NCI-H146 treated with DMSO at 0.1 percent for 48 hours (cell line): ENCODE measurements at regions not wholly inside any gene's neighbourhood (a gene's known extent, or its start where the extent isn't known, plus 50 kb on each side); places are given as distances from the start of the nearest gene placed in this dataset.

Source experiments
- DNase-seq: peaks from one replicate; lab custom pipeline; 2025; ENCODE audit not compliant: unreplicated experiment; lab: John Stamatoyannopoulos, UW

GRCh38 chr9:126123927-126124326 is 202.7 kb upstream of the MVB12B start:
- DNase-seq: no peak

DNA sequence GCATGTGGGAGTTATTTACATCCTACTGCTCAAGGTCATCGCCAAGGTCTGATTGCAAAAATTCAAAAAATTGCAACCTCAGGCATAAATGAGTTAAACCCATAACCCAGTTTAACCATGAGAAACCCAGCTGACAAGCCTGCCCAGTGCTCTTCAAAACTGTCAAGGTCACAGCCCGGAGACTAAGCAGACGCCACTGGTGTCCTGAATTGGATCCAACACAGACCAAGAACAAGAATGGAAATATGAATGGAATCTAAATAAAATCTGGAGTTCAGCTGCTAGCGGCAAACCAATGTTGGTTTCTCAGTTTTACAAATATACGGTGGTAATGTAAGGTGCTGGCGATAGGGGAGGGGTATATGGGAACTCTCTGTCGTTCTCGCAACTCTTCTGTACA is 201.5 kb upstream of the MVB12B start:
- DNase-seq: no peak

DNA sequence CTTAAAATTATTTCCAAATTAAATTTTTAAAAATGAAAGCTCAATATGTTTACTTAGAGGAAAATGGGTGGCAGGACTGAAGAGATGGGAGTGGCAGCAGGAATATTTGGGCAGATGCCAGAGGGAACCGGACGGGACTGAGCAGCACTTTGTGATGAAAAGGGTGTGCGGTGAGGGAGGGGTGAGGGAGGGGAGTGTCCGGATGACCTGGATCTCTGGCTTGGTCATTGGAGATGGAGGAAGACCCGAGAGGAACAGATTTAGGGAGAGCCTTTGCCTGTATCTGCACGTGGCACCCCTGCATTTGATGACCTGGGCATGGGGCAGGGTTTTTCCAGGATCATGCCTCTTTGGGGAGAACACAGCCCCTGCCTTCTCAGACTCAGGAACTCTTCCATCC is 201.1 kb upstream of the MVB12B start:
- no peak for DNase-seq

DNA sequence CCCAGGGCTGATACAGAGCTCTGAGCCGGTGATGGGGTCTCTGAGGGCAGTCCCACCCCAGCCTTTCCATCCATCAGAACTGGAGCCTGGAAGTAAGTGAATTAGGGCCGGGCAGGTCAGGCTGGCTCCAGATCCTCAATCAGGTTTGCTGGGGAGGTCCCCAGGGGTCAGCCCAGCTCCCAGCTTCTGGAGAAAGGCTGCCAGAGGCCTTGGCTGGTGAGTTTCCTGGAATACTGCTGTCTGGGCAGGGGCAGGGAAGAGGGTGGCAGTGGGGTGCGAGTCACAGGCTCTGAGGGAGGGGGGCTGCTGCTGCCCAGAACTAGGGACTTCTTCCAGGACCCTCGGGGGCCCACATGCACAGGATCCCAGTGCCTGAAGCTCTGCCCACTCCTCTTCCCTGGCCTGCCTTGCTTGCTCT is 200.6 kb upstream of the MVB12B start:
- no peak for DNase-seq

GRCh38 chr9:126126807-126127206 is 199.8 kb upstream of the MVB12B start:
- DNase-seq: no peak

- no peak for DNase-seq
Observed at GRCh38 chr9:126127591-126127990, 199.0 kb upstream of the MVB12B start.

GRCh38 chr9:126128494-126129142 is 198.0 kb upstream of the MVB12B start:
- DNase-seq: no peak

DNA sequence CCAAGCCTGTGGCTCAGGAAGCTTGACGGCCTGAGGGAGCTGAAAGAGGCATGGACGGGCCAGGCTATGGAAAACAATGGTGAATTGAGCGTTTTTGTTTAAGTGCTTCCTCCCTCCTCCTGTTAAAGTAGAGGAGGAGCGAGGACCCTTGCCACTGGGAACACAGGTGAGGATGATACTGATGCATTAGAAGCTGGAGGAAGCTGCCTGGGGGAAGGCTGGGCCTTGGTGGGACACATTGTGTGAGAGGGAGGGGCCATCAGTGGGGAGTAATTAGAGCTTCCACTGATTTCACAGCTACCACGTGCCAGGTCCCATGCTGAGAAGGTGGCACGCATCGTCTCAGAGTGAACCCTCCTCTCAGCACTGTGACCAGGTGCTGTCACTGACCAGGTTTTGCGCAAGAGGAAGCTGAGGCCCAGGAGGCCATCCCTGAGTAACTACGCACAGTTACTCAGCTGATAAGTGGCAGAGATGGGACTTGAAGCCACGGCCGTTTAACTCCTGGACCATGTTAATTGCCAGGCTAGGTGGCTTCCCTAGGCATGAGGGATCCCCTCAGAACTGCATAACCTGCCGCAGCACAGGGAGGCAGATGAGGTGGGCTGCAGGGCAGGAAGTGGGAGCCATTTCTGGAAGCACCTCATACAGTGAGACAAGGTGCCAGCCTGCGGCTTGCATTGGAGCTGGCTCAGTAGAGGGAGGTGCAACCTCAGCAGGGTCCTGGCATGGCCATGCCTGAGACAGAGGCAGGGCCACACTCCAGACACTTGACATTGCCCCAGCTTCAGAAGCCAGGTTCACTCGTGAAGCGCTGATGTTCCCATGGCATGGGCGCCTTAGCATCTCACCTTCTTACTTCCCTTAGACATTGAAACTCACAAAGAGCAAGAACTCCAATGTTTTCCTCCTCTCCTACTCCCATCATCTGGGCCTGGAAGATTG is 195.3 kb upstream of the MVB12B start:
- DNase-seq: no peak

- DNase-seq: no peak
Observed at GRCh38 chr9:126132746-126133145, 193.9 kb upstream of the MVB12B start.

DNA sequence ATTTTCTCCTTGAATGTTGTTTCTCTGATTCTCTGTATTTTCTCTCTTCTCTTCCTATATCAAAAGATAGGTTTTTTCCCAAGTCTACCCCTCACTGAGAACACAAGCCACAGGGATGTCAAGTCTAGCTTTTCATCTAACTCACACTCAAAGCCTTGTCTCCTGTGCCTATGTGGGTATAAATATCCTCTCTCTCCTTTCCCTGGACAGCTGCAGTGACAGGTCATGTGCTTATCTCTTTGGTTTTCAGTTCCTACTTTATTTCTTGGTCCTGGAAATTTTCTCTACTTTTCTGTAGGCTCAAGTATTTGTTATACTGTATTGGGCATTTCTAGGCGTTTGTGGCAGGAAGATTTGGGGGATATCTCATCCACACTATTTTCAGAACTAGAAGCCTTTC is 182.4 kb upstream of the MVB12B start:
- DNase-seq: no peak

DNA sequence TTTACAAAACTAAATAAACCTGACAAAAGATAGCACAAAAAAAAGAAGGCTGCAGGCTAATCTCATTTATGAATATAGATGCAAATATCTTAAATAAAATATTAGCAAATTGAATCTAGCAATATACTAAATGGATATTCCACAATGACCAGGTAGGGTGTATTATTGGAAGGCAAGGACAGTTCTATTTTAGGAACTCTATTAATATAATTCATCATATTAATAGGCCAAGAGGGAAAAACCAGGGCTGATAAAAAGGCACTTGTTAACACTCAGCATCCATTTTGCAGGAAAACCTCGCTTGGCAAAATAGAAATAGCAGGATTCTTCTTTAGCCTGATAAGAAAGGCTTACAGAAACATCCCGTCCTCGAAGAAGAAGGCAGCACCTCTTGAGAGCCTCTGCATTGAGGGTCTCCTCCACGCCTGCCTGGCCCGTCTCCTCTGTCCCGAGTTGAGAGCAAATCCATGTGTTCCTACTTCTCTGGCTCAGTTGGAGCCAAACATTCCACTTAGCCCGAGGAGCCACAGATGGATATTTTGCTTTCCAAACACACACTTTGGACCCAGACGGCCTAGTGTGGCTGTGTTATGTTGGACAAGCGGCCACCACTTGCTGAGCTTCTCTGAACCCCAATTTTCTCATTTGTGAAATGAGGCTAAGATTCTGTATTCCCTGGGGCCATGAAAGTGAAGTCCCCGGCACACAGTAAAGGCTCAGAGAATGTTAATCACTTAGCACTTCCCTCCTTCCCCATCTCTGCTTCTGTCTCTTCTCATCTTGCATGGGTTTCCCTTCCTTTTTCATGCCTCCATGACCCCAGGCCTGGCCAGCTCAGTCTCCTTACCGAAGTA is 181.8 kb upstream of the MVB12B start:
- no peak for DNase-seq

GRCh38 chr9:126145887-126146253 is 180.8 kb upstream of the MVB12B start:
- DNase-seq: no peak

DNA sequence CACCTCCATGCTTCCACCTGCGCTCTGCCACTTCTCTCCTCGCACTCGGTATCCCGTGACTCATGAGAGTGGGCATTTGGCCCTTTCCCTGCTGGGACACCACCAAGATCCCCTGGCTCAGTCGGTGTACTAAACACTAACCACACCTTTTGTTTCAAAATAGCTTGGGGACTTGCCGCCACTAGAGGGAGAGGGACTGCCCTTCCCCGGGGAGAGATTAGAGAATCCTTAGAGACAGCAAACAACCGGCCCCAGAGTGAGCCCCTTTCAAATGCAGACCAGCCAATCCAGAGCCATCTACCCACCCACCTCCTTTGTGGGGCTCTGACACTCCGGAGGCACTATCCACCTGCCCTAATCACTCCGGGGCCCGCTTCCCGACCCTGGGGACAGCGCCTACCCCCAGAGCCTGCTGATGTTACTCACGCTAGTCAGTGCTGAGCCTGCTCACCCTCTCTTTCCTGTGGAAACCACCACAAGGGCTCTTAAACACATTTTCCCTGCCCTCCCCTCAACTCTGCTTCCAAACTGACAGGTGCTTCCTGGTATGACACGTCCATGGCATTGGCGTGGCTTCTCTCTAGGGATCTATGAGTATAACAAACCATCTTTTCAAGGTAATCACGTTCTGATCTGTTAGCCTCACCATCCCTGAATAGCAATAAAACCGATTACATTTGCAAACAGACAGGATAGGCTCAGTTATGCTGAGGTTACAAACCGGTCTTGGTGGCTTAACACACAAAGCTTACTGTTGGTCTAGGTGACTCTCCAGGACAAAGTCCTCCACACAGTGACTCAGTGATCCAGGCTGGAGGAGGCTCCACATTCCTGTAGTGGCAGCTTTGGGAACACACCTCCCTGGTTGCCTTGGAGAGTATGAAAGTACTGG is 180.1 kb upstream of the MVB12B start:
- peak; percentile 36 for DNase-seq

- no peak for DNase-seq
Observed at GRCh38 chr9:126147186-126147935, 179.3 kb upstream of the MVB12B start.

DNA sequence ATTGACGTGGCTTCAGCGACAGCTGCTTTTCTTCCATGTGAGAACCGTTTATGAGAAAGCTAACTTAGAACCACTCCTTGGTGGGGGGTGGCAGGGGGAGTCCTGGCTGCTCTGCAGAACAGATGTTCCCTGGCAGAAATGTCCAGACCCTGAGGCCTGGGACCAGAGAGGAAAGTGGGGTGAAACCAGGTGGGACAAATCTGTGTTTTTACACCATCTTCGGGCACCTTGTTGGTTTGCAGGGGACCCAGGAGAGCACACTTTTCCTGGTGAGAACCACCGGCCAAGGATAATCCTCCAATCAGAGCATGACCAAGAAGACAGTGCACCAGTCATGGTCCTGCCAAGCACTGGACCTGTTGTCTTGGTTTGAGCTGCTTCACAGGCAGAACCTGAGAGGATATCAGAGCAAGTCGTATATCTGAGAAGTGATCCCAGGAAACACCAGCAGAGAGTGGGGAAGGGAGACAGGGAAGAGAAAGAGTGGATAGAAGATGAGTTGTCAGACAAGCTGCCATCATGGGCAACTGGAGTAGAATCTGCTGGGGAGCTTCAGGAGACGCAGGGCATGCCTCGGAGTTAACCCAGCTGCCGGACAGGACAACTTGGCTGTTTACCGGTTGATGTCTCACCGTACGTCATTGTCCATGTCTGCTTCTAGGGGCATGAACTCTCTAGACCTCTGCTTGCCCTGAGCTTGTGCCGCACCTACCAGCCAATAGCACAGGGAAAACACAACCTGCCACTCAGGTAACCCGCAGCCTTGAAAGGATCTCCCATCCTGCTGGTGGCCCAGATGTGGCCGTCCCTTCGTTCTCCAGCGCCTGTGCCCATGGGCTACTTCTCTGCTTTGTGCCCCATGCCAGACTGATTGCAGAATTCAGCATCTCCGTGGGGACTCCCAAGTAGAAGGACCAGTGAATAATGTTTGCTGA is 178.4 kb upstream of the MVB12B start:
- DNase-seq: no peak

GRCh38 chr9:126148994-126149393 is 177.6 kb upstream of the MVB12B start:
- no peak for DNase-seq

- no peak for DNase-seq
Observed at GRCh38 chr9:126149661-126150060, 177.0 kb upstream of the MVB12B start.

DNA sequence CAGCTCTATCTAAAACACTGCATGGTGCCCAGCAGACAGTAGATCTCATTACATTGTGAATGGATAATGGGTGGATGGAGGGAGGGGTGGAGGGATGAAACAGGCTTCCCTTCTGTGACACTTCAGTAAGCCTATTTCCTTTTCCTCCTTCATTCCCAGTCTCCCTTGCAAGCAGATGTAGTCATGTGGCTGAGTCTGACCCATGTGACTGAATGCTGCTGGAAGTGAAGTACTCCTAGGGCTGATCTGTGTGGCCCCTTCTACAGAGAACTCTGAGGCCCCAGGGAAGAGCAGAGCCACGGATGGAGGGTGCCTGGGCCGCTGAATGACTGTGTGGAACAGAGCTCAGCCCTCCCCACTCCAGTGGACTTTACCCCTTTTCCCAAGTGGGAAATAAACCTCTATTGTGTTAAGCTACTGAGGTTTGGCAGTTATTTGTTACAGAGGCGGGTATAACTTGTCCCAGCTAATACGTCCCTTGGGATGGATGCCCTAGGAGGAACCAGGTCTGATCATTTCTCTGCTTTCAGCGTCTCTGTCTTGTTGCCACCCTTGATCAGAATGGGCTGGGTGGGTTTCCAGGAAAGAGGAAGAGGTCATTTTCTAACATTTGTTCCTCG is 176.1 kb upstream of the MVB12B start:
- no peak for DNase-seq
